ENCODE measurements at regions not wholly inside any gene's neighbourhood (a gene's known extent, or its start where the extent isn't known, plus 50 kb on each side); places are given as distances from the start of the nearest gene placed in this dataset.

DNA sequence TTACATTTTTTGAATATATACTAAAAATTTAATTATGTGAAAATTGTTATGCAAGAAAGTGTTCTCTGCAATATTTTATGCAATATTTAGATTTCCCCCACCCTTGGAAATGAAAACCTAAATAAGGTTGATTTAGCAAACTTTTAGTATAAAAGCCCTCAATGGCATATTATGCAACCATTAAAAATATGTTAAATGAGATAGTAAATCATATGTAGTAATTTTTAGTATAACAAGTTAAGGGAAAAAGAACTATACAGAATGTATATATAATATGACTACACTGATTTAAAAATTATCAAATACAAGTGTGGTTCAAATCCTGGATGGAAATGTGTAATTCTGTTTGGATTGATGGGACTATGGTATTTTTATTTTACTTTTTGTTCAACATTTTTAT is 116.9 kb upstream of the MEF2C start:
- no peak overlapping the region for H2BK15ac ChIP-seq (ENCODE audit: low read length)
- no peak overlapping the region for H2AK5ac ChIP-seq (ENCODE audit: low read depth, low read length)
- no peak overlapping the region for H2BK12ac ChIP-seq (ENCODE audit: low read length)
- no peak overlapping the region for H4K8ac ChIP-seq (ENCODE audit: low read depth, low read length)
- no peak for DNase-seq (ENCODE audit: low spot score)
- no peak overlapping the region for H4K91ac ChIP-seq (ENCODE audit: low read depth, low read length, poor library complexity)
- no peak overlapping the region for H2AFZ ChIP-seq (ENCODE audit: low read length)
- H3K36me3 ChIP-seq (replicated peaks in 1 of 2; ENCODE audit: control insufficient read depth in 2 of 2, insufficient read depth in 2 of 2, low read length in 2 of 2): no peaks in the 10 kb centered on the region
- no peak overlapping the region for H3K18ac ChIP-seq (ENCODE audit: low read length)
- no peak overlapping the region for H3K4ac ChIP-seq (ENCODE audit: low read length)
- H3K23ac ChIP-seq (ENCODE audit: low read depth, low read length, poor library complexity): no peak overlapping the region
- no peak overlapping the region for H2BK5ac ChIP-seq (ENCODE audit: low read length)
- no peak overlapping the region for H3K14ac ChIP-seq (ENCODE audit: low read length)
- no peak overlapping the region for H3K27ac ChIP-seq (replicated peaks; ENCODE audit: low read length)
- no peaks in the 10 kb centered on the region for H3K79me1 ChIP-seq (ENCODE audit: low read depth, low read length)
- H3K9ac ChIP-seq (ENCODE audit: low read depth, low read length, poor library complexity): no peak overlapping the region
- no peak overlapping the region for H2BK120ac ChIP-seq (ENCODE audit: low read depth, low read length)
- no peaks in the 10 kb centered on the region for H3K27me3 ChIP-seq (ENCODE audit: control insufficient read depth in 3 of 3, insufficient read depth in 3 of 3, low read depth in 1 of 3, low read length in 3 of 3)
- H3K4me3 ChIP-seq (ENCODE audit: low read length in 2 of 2): no peak overlapping the region
- no peak overlapping the region for H3K4me2 ChIP-seq (ENCODE audit: insufficient read depth, low read length, poor library complexity, severe bottlenecking)
- no peaks in the 10 kb centered on the region for H3K9me3 ChIP-seq (replicated peaks in 1 of 2; ENCODE audit: control insufficient read depth in 2 of 2, insufficient read depth in 1 of 2, low read depth in 1 of 2, low read length in 2 of 2)
- H3K4me1 ChIP-seq (ENCODE audit: control insufficient read depth in 2 of 2, insufficient read depth in 1 of 2, low read depth in 1 of 2, low read length in 2 of 2): no peaks in the 10 kb centered on the region

DNA sequence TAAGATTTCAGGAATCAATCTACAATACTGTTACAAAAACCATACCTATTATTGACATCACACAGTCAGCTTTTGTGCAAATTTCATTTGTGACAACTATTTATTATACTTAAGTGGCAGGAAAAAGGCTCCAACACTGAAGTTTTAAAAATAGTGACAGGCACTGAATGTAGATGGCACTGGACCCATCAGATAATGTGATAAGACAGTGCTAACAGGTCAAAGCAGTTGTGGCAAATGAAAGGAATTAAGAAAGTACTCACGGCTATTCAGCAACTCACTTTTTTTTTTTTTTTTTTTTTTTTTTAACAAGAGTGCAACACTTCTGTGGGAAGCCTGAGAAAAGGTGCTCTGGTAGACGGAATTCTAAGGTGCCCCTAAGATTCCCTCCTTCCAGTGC is 115.0 kb upstream of the MEF2C start:
- Histone ChIP-seq H3K27me3 (ENCODE audit: control insufficient read depth in 3 of 3, insufficient read depth in 3 of 3, low read depth in 1 of 3, low read length in 3 of 3) (no peaks in the 10 kb centered on the region), H2AFZ (ENCODE audit: low read length) (no peak overlapping the region), H3K9me3 (replicated peaks in 1 of 2; ENCODE audit: control insufficient read depth in 2 of 2, insufficient read depth in 1 of 2, low read depth in 1 of 2, low read length in 2 of 2) (no peaks in the 10 kb centered on the region), H3K79me1 (ENCODE audit: low read depth, low read length) (no peaks in the 10 kb centered on the region), H4K8ac (ENCODE audit: low read depth, low read length) (no peak overlapping the region), H3K4me2 (ENCODE audit: insufficient read depth, low read length, poor library complexity, severe bottlenecking) (no peak overlapping the region), H3K27ac (replicated peaks; ENCODE audit: low read length) (no peak overlapping the region), H2BK5ac (ENCODE audit: low read length) (no peak overlapping the region), H3K23ac (ENCODE audit: low read depth, low read length, poor library complexity) (no peak overlapping the region), H2BK120ac (ENCODE audit: low read depth, low read length) (no peak overlapping the region), H3K9ac (ENCODE audit: low read depth, low read length, poor library complexity) (no peak overlapping the region), H3K4me3 (ENCODE audit: low read length in 2 of 2) (no peak overlapping the region), H2BK15ac (ENCODE audit: low read length) (no peak overlapping the region), H2BK12ac (ENCODE audit: low read length) (no peak overlapping the region), H2AK5ac (ENCODE audit: low read depth, low read length) (no peak overlapping the region), H3K4me1 (ENCODE audit: control insufficient read depth in 2 of 2, insufficient read depth in 1 of 2, low read depth in 1 of 2, low read length in 2 of 2) (no peaks in the 10 kb centered on the region), H3K18ac (ENCODE audit: low read length) (no peak overlapping the region), H3K4ac (ENCODE audit: low read length) (no peak overlapping the region), H3K14ac (ENCODE audit: low read length) (no peak overlapping the region), H3K36me3 (replicated peaks in 1 of 2; ENCODE audit: control insufficient read depth in 2 of 2, insufficient read depth in 2 of 2, low read length in 2 of 2) (no peaks in the 10 kb centered on the region), H4K91ac (ENCODE audit: low read depth, low read length, poor library complexity) (no peak overlapping the region)
- DNase-seq (ENCODE audit: low spot score): no peak
- WGBS, 2 donors (ENCODE audit: extremely low coverage in 2 of 2, insufficient read length in 2 of 2, insufficient replicate concordance in 1 of 2): no CpG with 5 or more reads among the region's 2 CpGs

DNA sequence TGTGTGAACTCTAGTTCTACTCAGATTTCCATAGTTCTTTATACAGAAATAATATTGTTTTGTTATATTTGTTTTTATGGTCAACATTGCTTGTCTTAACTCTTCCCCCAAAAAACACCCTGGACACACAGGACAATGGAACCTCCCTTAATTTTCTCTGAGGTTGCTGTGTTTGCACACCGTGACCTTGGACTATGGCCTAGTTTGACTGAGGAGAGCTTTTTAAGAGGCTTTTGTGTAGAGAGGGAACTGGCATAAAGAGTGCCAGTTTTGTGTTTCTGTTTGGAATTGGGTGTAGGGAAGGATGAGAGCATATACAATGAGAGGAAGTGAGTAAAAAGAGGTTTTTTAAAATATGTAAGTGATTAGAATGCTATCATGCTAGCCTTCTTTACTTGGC is 101.1 kb upstream of the MEF2C start:
- Histone ChIP-seq H3K23ac (ENCODE audit: low read depth, low read length, poor library complexity) (no peak overlapping the region), H2BK12ac (ENCODE audit: low read length) (no peak overlapping the region), H2AFZ (ENCODE audit: low read length) (no peak overlapping the region), H2BK5ac (ENCODE audit: low read length) (no peak overlapping the region), H3K79me1 (ENCODE audit: low read depth, low read length) (no peaks in the 10 kb centered on the region), H4K91ac (ENCODE audit: low read depth, low read length, poor library complexity) (no peak overlapping the region), H3K18ac (ENCODE audit: low read length) (no peak overlapping the region), H3K9ac (ENCODE audit: low read depth, low read length, poor library complexity) (no peak overlapping the region), H3K27me3 (ENCODE audit: control insufficient read depth in 3 of 3, insufficient read depth in 3 of 3, low read depth in 1 of 3, low read length in 3 of 3) (no peaks in the 10 kb centered on the region), H3K36me3 (replicated peaks in 1 of 2; ENCODE audit: control insufficient read depth in 2 of 2, insufficient read depth in 2 of 2, low read length in 2 of 2) (no peaks in the 10 kb centered on the region), H2AK5ac (ENCODE audit: low read depth, low read length) (no peak overlapping the region), H3K4me2 (ENCODE audit: insufficient read depth, low read length, poor library complexity, severe bottlenecking) (no peak overlapping the region), H3K14ac (ENCODE audit: low read length) (no peak overlapping the region), H3K4me1 (ENCODE audit: control insufficient read depth in 2 of 2, insufficient read depth in 1 of 2, low read depth in 1 of 2, low read length in 2 of 2) (no peaks in the 10 kb centered on the region), H3K4me3 (ENCODE audit: low read length in 2 of 2) (no peak overlapping the region), H4K8ac (ENCODE audit: low read depth, low read length) (no peak overlapping the region), H3K4ac (ENCODE audit: low read length) (no peak overlapping the region), H2BK120ac (ENCODE audit: low read depth, low read length) (no peak overlapping the region), H3K27ac (replicated peaks; ENCODE audit: low read length) (no peak overlapping the region), H2BK15ac (ENCODE audit: low read length) (no peak overlapping the region), H3K9me3 (replicated peaks in 1 of 2; ENCODE audit: control insufficient read depth in 2 of 2, insufficient read depth in 1 of 2, low read depth in 1 of 2, low read length in 2 of 2) (peaks cover 0 to 2% of the 10 kb centered on the region in 2 donors)
- WGBS, 2 donors (ENCODE audit: extremely low coverage in 2 of 2, insufficient read length in 2 of 2, insufficient replicate concordance in 1 of 2): no CpG with 5 or more reads among the region's 1 CpG
- no peak for DNase-seq (ENCODE audit: low spot score)

DNA sequence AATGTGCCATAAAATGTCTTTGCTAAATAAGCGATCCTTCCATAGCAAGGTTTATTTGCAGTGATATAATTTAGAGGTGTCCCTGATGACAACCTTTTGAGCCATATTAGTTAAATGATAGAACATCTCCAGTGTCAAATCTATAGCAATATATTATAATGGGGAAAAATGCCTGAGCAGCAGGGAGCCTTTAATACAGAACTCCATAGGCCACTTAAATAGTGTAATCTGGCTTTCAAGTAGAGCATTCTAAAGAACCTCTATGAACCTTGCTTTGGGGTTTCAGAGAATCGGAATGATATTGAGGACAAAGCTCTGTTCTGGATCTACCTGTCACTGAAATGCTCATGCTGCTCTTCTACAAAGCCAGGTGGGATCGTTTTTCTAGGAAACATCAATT is 96.7 kb upstream of the MEF2C start:
- WGBS, 2 donors (ENCODE audit: extremely low coverage in 2 of 2, insufficient read length in 2 of 2, insufficient replicate concordance in 1 of 2): no CpG with 5 or more reads among the region's 3 CpGs
- no peak overlapping the region for H3K4me2 ChIP-seq (ENCODE audit: insufficient read depth, low read length, poor library complexity, severe bottlenecking)

More for the DNA sequence above, 96.7 kb upstream of the MEF2C start:
- no peak overlapping the region for H3K14ac ChIP-seq (ENCODE audit: low read length)
- no peaks in the 10 kb centered on the region for H3K36me3 ChIP-seq (replicated peaks in 1 of 2; ENCODE audit: control insufficient read depth in 2 of 2, insufficient read depth in 2 of 2, low read length in 2 of 2)
- no peak overlapping the region for H2AFZ ChIP-seq (ENCODE audit: low read length)
- no peak overlapping the region for H3K18ac ChIP-seq (ENCODE audit: low read length)
- H2AK5ac ChIP-seq (ENCODE audit: low read depth, low read length): no peak overlapping the region
- H3K9me3 ChIP-seq (replicated peaks in 1 of 2; ENCODE audit: control insufficient read depth in 2 of 2, insufficient read depth in 1 of 2, low read depth in 1 of 2, low read length in 2 of 2): no peaks in the 10 kb centered on the region
- no peak overlapping the region for H3K4ac ChIP-seq (ENCODE audit: low read length)
- no peaks in the 10 kb centered on the region for H3K79me1 ChIP-seq (ENCODE audit: low read depth, low read length)
- no peak overlapping the region for H3K23ac ChIP-seq (ENCODE audit: low read depth, low read length, poor library complexity)
- no peak overlapping the region for H2BK5ac ChIP-seq (ENCODE audit: low read length)
- H2BK12ac ChIP-seq (ENCODE audit: low read length): no peak overlapping the region
- H3K27me3 ChIP-seq (ENCODE audit: control insufficient read depth in 3 of 3, insufficient read depth in 3 of 3, low read depth in 1 of 3, low read length in 3 of 3): no peaks in the 10 kb centered on the region
- no peak overlapping the region for H4K91ac ChIP-seq (ENCODE audit: low read depth, low read length, poor library complexity)
- no peak overlapping the region for H2BK120ac ChIP-seq (ENCODE audit: low read depth, low read length)
- no peaks in the 10 kb centered on the region for H3K4me1 ChIP-seq (ENCODE audit: control insufficient read depth in 2 of 2, insufficient read depth in 1 of 2, low read depth in 1 of 2, low read length in 2 of 2)
- H2BK15ac ChIP-seq (ENCODE audit: low read length): no peak overlapping the region
- no peak for DNase-seq (ENCODE audit: low spot score)
- no peak overlapping the region for H3K27ac ChIP-seq (replicated peaks; ENCODE audit: low read length)
- H3K4me3 ChIP-seq (ENCODE audit: low read length in 2 of 2): no peak overlapping the region
- H3K9ac ChIP-seq (ENCODE audit: low read depth, low read length, poor library complexity): no peak overlapping the region
- no peak overlapping the region for H4K8ac ChIP-seq (ENCODE audit: low read depth, low read length)

Data from neuronal stem cell (in vitro differentiated cells).